ENCODE measurements at regions not wholly inside any gene's neighbourhood (a gene's known extent, or its start where the extent isn't known, plus 50 kb on each side); places are given as distances from the start of the nearest gene placed in this dataset.

DNA sequence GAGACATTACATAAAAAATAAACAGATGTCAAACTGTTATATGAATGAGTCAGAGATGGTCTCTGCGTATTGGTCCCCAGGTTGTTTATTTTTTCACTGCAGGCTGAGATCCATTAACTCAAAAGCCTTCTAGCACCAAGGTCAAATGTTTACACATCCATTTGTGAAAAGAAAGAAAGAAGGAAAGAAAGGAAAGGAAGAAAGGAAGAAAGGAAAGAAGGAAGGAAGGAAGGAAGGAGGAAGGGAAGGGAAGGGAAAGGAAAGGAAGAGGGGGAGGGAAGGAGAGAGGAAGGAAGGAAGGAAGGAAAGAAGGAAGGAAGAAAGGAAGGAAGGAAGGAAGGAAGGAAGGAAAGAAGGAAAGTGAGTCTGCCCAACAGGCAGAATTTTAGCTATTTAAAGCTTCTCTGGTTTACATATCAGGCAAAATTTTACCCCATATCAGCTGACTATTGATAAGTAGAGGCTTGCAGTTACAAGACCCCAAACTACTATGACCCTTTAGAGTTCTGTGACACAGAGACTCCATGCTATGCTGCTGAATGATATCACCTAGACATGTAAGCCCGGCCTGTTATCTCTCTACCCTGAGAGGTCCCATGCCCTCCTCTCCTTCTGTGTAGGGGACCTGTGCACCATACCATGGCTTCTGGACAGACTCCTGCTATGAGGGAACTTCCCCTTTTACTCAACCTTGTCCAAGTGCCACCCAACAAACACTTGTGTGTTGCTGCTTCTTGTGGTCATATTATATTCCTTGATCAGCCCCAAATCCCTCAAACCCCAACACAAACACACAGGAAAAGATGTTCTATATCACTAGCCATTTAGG is 59.0 kb downstream of the DRD1 start:
- no peak for TF ChIP-seq POLR2AphosphoS5 (IDR thresholded peaks at IDR 0.05)
- no peak for TF ChIP-seq CTCF (IDR thresholded peaks at IDR 0.05 in 8 of 11, conservative IDR thresholded peaks at IDR 0.05 in 3 of 11)

Measured in spleen (tissue), 7 donors.